ENCODE measurements at regions not wholly inside any gene's neighbourhood (a gene's known extent, or its start where the extent isn't known, plus 50 kb on each side); places are given as distances from the start of the nearest gene placed in this dataset.

- TF ChIP-seq CTCF (conservative IDR thresholded peaks at IDR 0.05; ENCODE audit: low read depth, low read length) (no peak), EZH2 (IDR thresholded peaks at IDR 0.05; ENCODE audit: low read length, unreplicated experiment) (no peak), EZH2phosphoT487 (IDR thresholded peaks at IDR 0.05; ENCODE audit: borderline replicate concordance, low read length) (no peak)
These were observed 749.6 kb downstream of the RAB28 start for GRCh38 chr4:12734586-12734985.

Measured in PC-3 (cell line).